Hepatocyte (in vitro differentiated cells): ENCODE measurements at regions not wholly inside any gene's neighbourhood (a gene's known extent, or its start where the extent isn't known, plus 50 kb on each side); places are given as distances from the start of the nearest gene placed in this dataset.

ENCODE experiments used
- EZH2phosphoT487 ChIP-seq: fragments of 200-600 bp; sonication (generic); IDR thresholded peaks from one replicate; pipeline ENCODE4 v1.6.1; 2018; ENCODE audit warnings: antibody characterized with exemption, mild to moderate bottlenecking, low read depth, moderate library complexity; ENCODE audit not compliant: unreplicated experiment, severe bottlenecking
- TF ChIP-seq, protein P1 (sequence below): fragments of 200-600 bp; sonication (generic); IDR thresholded peaks from 2 replicates; pipeline ENCODE4 v1.5.1; 2016; ENCODE audit warnings: antibody characterized with exemption, mild to moderate bottlenecking; ENCODE audit not compliant: poor library complexity

DNA sequence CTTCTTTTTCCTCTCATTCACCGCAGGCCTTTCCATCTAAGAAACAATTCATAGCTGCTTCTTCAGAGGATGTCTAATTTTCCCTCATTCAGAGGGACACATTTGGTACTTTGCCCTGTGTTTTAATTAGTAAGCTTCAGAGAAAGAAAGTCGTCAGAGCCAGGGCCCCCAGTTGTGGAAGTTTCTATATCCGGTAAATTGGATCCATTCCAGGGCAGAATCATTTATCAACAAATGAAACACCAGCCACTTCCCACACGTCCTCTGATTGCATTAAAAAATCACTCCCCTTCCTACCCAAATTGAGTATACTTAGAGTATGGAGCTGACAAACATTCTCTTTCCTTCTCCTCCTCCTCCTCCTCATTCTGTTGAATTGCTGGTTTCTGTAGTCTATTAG is 205.8 kb upstream of the HDAC9 start:
- TF ChIP-seq, protein P1, sequence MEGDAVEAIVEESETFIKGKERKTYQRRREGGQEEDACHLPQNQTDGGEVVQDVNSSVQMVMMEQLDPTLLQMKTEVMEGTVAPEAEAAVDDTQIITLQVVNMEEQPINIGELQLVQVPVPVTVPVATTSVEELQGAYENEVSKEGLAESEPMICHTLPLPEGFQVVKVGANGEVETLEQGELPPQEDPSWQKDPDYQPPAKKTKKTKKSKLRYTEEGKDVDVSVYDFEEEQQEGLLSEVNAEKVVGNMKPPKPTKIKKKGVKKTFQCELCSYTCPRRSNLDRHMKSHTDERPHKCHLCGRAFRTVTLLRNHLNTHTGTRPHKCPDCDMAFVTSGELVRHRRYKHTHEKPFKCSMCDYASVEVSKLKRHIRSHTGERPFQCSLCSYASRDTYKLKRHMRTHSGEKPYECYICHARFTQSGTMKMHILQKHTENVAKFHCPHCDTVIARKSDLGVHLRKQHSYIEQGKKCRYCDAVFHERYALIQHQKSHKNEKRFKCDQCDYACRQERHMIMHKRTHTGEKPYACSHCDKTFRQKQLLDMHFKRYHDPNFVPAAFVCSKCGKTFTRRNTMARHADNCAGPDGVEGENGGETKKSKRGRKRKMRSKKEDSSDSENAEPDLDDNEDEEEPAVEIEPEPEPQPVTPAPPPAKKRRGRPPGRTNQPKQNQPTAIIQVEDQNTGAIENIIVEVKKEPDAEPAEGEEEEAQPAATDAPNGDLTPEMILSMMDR, result no peak
- no peak for TF ChIP-seq EZH2phosphoT487
